Testis (tissue), 2 donors: ENCODE measurements at regions not wholly inside any gene's neighbourhood (a gene's known extent, or its start where the extent isn't known, plus 50 kb on each side); places are given as distances from the start of the nearest gene placed in this dataset.

Experiments
- DNase-seq: peaks from one replicate; pipeline ENCODE4 v3.0.0-alpha.2; 2019
- H3K27ac ChIP-seq, 2 donors: fragments of 200-600 bp; sonication (generic); one replicate each; pipeline ENCODE4 v1.5.1; 2019
- H3K27me3 ChIP-seq: fragments of 200-600 bp; sonication (generic); one replicate; pipeline ENCODE4 v1.5.1; 2019
- H3K36me3 ChIP-seq: fragments of 200-600 bp; sonication (generic); one replicate; pipeline ENCODE4 v1.5.1; 2017; ENCODE audit warnings: low read depth; ENCODE audit errors: missing control alignments
- H3K4me1 ChIP-seq: fragments of 200-600 bp; sonication (generic); one replicate; pipeline ENCODE4 v1.5.1; 2019
- H3K4me3 ChIP-seq, 2 donors: fragments of 200-600 bp; sonication (generic); one replicate each; pipeline ENCODE4 v1.5.1; 2017 to 2019
- H3K9me3 ChIP-seq: fragments of 200-600 bp; sonication (generic); one replicate; pipeline ENCODE4 v1.5.1; 2017
- CTCF ChIP-seq, 3 experiments: fragments of 450-650 bp in 2 of 3; fragments of 200-600 bp in 1 of 3; sonication (generic) in 1 of 3; IDR thresholded peaks; one replicate each; pipeline ENCODE4 v1.5.1; 2016 to 2019; ENCODE audit warnings: antibody characterized with exemption in 3 of 3, mild to moderate bottlenecking in 2 of 3, moderate library complexity in 1 of 3
- POLR2A ChIP-seq: fragments of 450-650 bp; IDR thresholded peaks from one replicate; pipeline ENCODE4 v1.6.1; 2017; ENCODE audit warnings: antibody characterized with exemption, mild to moderate bottlenecking, moderate library complexity
- WGBS, 2 donors: methylation state at CpG; one replicate each; pipeline ENCODE4 v1.1.5; 2018; 5-methylcytosine and 5-hydroxymethylcytosine counted together
- intact Hi-C: fragments of 100-400 bp; cut with DNase I; formaldehyde crosslinking; loops from one replicate; pipeline ENCODE4 v1.15.1; 2023; ENCODE audit warnings: low total_unique reads

GRCh38 chr18:35876243-35876642 lies 96.2 kb upstream of the RMP24 start:
- WGBS, 2 donors: 66 to 86% methylated on average over 1 of the region's 1 CpG
- DNase-seq: no peak
- intact Hi-C loops: no loop called here
- Histone ChIP-seq H3K9me3 (no peaks in the 10 kb centered on the region), H3K36me3 (no peaks in the 10 kb centered on the region), H3K27ac (no peak overlapping the region), H3K4me1 (no peaks in the 10 kb centered on the region), H3K4me3 (no peak overlapping the region), H3K27me3 (no peaks in the 10 kb centered on the region)
- TF ChIP-seq CTCF (IDR thresholded peaks at IDR 0.05) (no peak), POLR2A (no peak)

DNA sequence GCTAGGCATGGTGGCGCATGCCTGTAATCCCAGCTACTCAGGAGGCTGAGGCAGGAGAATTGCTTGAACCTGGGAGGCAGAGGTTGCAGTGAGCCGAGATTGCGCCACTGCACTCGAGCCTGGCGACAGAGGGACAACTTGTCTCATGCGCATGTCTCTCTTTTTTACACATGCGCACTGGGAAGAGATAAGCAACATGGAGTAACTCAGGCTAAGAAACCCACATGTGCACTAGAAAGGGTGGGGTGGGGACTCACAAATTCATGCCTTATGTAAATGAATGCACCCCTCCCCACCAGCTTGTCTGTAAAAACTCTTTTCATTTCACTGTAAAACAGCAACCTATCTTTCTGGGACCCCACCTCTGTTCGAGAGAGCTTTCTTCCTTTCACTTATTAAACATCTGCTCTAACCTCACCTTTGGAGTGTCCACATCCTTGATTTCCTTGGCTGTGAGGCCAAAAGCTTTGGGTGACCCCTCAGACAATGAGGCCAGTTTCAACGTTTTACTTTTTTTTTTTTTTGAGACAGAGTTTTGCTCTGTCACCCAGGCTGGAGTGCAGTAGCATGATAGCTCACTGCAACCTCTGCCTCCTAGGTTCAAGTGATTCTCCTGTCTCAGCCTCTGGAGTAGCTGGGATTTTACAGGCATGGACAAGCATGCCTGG lies 91.6 kb upstream of the RMP24 start:
- H3K36me3 ChIP-seq: no peaks in the 10 kb centered on the region
- 69 to 84% methylated on average over 9 of the region's 9 CpGs for WGBS, 2 donors
- H3K9me3 ChIP-seq: no peaks in the 10 kb centered on the region
- no peaks in the 10 kb centered on the region for H3K4me1 ChIP-seq
- no peak for DNase-seq
- no peak overlapping the region for H3K27ac ChIP-seq
- no peak for TF ChIP-seq CTCF (IDR thresholded peaks at IDR 0.05)
- no peak for TF ChIP-seq POLR2A
- no peaks in the 10 kb centered on the region for H3K27me3 ChIP-seq
- intact Hi-C loops: no loop called here
- H3K4me3 ChIP-seq: no peak overlapping the region

GRCh38 chr18:35888329-35888728 lies 84.2 kb upstream of the RMP24 start:
- DNase-seq: no peak
- intact Hi-C loops: no loop called here
- Histone ChIP-seq H3K27me3 (no peaks in the 10 kb centered on the region), H3K9me3 (no peaks in the 10 kb centered on the region), H3K4me1 (no peaks in the 10 kb centered on the region), H3K4me3 (no peak overlapping the region), H3K36me3 (no peaks in the 10 kb centered on the region), H3K27ac (no peak overlapping the region)
- WGBS, 2 donors: 72 to 73% methylated on average over 5 of the region's 5 CpGs
- TF ChIP-seq CTCF (IDR thresholded peaks at IDR 0.05) (no peak), POLR2A (no peak)

DNA sequence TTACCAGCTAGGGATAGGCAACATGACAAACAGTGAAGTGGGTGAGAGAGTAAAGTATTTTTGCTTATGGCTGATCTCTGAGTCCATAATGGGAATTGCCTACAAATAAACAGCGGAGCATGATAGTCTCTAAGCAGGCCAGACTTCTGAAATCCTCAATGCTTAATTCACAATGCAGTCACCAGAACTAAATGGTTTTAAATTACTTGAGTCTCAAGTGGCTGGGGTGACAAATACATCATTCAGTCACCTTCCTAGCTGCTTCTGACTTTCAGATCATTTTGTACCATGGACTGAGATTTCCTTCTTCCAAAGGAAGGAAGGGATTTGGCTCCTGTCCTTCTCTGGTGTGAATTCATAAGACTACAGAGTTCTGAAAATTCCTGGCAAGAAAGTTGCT lies 82.8 kb upstream of the RMP24 start:
- no peak for DNase-seq

More for the DNA sequence above, 82.8 kb upstream of the RMP24 start:
- no peak for TF ChIP-seq POLR2A
- no peak for TF ChIP-seq CTCF (IDR thresholded peaks at IDR 0.05)
- no peak overlapping the region for H3K27ac ChIP-seq
- H3K4me3 ChIP-seq: no peak overlapping the region
- no peaks in the 10 kb centered on the region for H3K9me3 ChIP-seq
- intact Hi-C loops: no loop called here
- 84 to 86% methylated on average over 1 of the region's 1 CpG for WGBS, 2 donors
- no peaks in the 10 kb centered on the region for H3K4me1 ChIP-seq
- H3K27me3 ChIP-seq: no peaks in the 10 kb centered on the region
- no peaks in the 10 kb centered on the region for H3K36me3 ChIP-seq
